Suprapubic skin (tissue), 3 donors: ENCODE measurements at regions not wholly inside any gene's neighbourhood (a gene's known extent, or its start where the extent isn't known, plus 50 kb on each side); places are given as distances from the start of the nearest gene placed in this dataset.

Experiments
- EP300 ChIP-seq: sonication (generic); formaldehyde crosslinking; IDR thresholded peaks from one replicate; pipeline ENCODE4 v1.6.1; 2017; ENCODE audit warnings: antibody characterized with exemption
- POLR2A ChIP-seq, 2 donors: fragments of 450-650 bp; IDR thresholded peaks; one replicate each; pipeline ENCODE4 v1.6.1; 2017; ENCODE audit warnings: antibody characterized with exemption in 2 of 2, mild to moderate bottlenecking in 2 of 2, moderate library complexity in 2 of 2
- TF ChIP-seq, protein P1 (sequence below), 2 donors: fragments of 200-600 bp in 1 of 2; fragments of 450-650 bp in 1 of 2; sonication (generic) in 1 of 2; IDR thresholded peaks; one replicate each; pipeline ENCODE4 v1.5.1; 2016 to 2019; ENCODE audit warnings: antibody characterized with exemption in 2 of 2, mild to moderate bottlenecking in 1 of 2, moderate library complexity in 1 of 2

DNA sequence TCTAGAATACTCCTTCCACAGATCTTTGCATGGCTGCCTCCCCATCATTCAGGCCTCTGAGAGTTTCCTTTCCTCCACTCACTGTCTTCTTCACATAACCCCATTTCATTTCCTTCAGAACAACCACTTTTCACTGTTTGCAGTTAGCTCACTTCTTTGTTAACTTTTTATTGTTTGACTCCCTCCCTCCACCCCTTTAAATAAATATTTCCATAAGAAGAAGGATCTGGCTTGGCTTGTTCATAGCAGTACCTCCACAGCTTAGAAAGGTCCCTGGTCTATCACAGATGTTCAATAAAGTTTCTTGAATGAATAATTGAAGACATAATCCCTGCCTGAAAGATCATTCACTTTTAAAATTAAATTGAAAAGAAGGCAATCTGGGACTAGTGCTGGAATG lies 661.6 kb downstream of the ACTL7B start:
- TF ChIP-seq, protein P1, sequence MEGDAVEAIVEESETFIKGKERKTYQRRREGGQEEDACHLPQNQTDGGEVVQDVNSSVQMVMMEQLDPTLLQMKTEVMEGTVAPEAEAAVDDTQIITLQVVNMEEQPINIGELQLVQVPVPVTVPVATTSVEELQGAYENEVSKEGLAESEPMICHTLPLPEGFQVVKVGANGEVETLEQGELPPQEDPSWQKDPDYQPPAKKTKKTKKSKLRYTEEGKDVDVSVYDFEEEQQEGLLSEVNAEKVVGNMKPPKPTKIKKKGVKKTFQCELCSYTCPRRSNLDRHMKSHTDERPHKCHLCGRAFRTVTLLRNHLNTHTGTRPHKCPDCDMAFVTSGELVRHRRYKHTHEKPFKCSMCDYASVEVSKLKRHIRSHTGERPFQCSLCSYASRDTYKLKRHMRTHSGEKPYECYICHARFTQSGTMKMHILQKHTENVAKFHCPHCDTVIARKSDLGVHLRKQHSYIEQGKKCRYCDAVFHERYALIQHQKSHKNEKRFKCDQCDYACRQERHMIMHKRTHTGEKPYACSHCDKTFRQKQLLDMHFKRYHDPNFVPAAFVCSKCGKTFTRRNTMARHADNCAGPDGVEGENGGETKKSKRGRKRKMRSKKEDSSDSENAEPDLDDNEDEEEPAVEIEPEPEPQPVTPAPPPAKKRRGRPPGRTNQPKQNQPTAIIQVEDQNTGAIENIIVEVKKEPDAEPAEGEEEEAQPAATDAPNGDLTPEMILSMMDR (IDR thresholded peaks at IDR 0.05) = no peak
- TF ChIP-seq POLR2A (IDR thresholded peaks at IDR 0.05) = no peak
- TF ChIP-seq EP300 = no peak
